SK-N-SH (cell line): ENCODE measurements at regions not wholly inside any gene's neighbourhood (a gene's known extent, or its start where the extent isn't known, plus 50 kb on each side); places are given as distances from the start of the nearest gene placed in this dataset.

ENCODE experiments used
- CTCF ChIA-PET: fragments of 300-600, 350-600 bp; formaldehyde crosslinking; extraction: SDS; loops from one replicate; lab custom pipeline; 2021; lab: Yijun Ruan, JAX
- POLR2A ChIA-PET: fragments of 350-600 bp; sonication (Branson Sonifier 250); formaldehyde crosslinking; extraction: SDS; loops from one replicate; lab custom pipeline; 2020; ENCODE audit warnings: antibody characterized with exemption, inconsistent platforms; lab: Yijun Ruan, JAX
- DNase-seq: peaks from one replicate; pipeline ENCODE4 v3.0.0; 2012
- H2AFZ ChIP-seq: fragments of 200-600 bp; sonication (generic); 2 replicates; pipeline ENCODE4 v1.8.1; 2016; ENCODE audit warnings: antibody characterized with exemption, mild to moderate bottlenecking, low read depth
- H3F3A ChIP-seq: fragments of 200-600 bp; sonication (generic); replicated peaks from 2 replicates; pipeline ENCODE3; 2016; ENCODE audit warnings: antibody characterized with exemption, mild to moderate bottlenecking; ENCODE audit not compliant: insufficient read depth
- H3K27ac ChIP-seq, 2 experiments: fragments of 200-500 bp in 1 of 2; fragments of 200-600 bp in 1 of 2; sonication (Bioruptor generic) in 1 of 2; sonication (generic), shearing (Covaris generic) in 1 of 2; 2 replicates each; pipeline versions ENCODE4 v1.5.1 to v1.6.1; 2014 to 2016; ENCODE audit warnings: low read depth in 2 of 2, inconsistent platforms in 1 of 2, low read length in 1 of 2, mild to moderate bottlenecking in 1 of 2, mixed read lengths in 1 of 2
- H3K27me3 ChIP-seq: fragments of 200-600 bp; sonication (generic), shearing (Covaris generic); 2 replicates; pipeline ENCODE4 v1.6.1; 2016; ENCODE audit warnings: mixed run types; ENCODE audit not compliant: insufficient read depth
- H3K36me3 ChIP-seq, 2 experiments: fragments of 200-500 bp in 1 of 2; fragments of 200-600 bp in 1 of 2; sonication (Bioruptor generic) in 1 of 2; sonication (generic) in 1 of 2; replicated peaks in 1 of 2; 2 replicates each; pipeline versions ENCODE3 to v1.5.1; 2014 to 2016; ENCODE audit warnings: low read length in 1 of 2, mild to moderate bottlenecking in 1 of 2; ENCODE audit not compliant: insufficient read depth in 2 of 2, control insufficient read depth in 1 of 2
- H3K4me1 ChIP-seq, 2 experiments: fragments of 200-500 bp in 1 of 2; fragments of 200-600 bp in 1 of 2; sonication (Bioruptor generic) in 1 of 2; sonication (generic), shearing (Covaris generic) in 1 of 2; 2 replicates each; pipeline versions ENCODE4 v1.5.1 to v1.6.1; 2014 to 2016; ENCODE audit warnings: low read depth in 1 of 2, low read length in 1 of 2, mixed run types in 1 of 2; ENCODE audit not compliant: insufficient read depth in 2 of 2, control insufficient read depth in 1 of 2
- H3K4me2 ChIP-seq: fragments of 200-600 bp; sonication (generic), shearing (Covaris generic); 2 replicates; pipeline ENCODE4 v1.6.1; 2017; ENCODE audit warnings: mixed run types
- H3K4me3 ChIP-seq, 2 experiments: fragments of 200-500 bp in 1 of 2; fragments of 200-600 bp in 1 of 2; sonication (Bioruptor generic) in 1 of 2; sonication (generic), shearing (Covaris generic) in 1 of 2; 2 replicates each; pipeline versions ENCODE4 v1.5.1 to v1.8.1; 2014 to 2016; ENCODE audit warnings: low read depth in 2 of 2, inconsistent platforms in 1 of 2, low read length in 1 of 2, mild to moderate bottlenecking in 1 of 2, mixed read lengths in 1 of 2, moderate library complexity in 1 of 2
- H3K79me2 ChIP-seq: fragments of 200-600 bp; sonication (generic); 2 replicates; pipeline ENCODE4 v1.8.1; 2017; ENCODE audit warnings: mild to moderate bottlenecking; ENCODE audit not compliant: insufficient read depth
- H3K9ac ChIP-seq: fragments of 200-600 bp; sonication (generic); 2 replicates; pipeline ENCODE4 v1.6.1; 2017; ENCODE audit warnings: mixed run types
- H3K9me2 ChIP-seq: fragments of 200-600 bp; sonication (generic); 2 replicates; pipeline ENCODE4 v1.6.1; 2017; ENCODE audit warnings: mixed run types
- H3K9me3 ChIP-seq: fragments of 200-600 bp; sonication (generic); 2 replicates; pipeline ENCODE4 v1.6.1; 2017; ENCODE audit warnings: mixed run types, mild to moderate bottlenecking, moderate library complexity
- H4K20me1 ChIP-seq: fragments of 200-600 bp; sonication (generic); 2 replicates; pipeline ENCODE4 v1.6.1; 2017; ENCODE audit warnings: mild to moderate bottlenecking, mixed run types; ENCODE audit not compliant: insufficient read depth
- CHD2 ChIP-seq: fragments of 150-350 bp; IDR thresholded peaks from 2 replicates; pipeline ENCODE4 v1.6.1; 2018; ENCODE audit warnings: low read length; ENCODE audit not compliant: partially characterized antibody
- MEF2A ChIP-seq: IDR thresholded peaks from 2 replicates; pipeline ENCODE4 v1.4.0; 2012; ENCODE audit warnings: low read depth, borderline replicate concordance
- POLR2AphosphoS5 ChIP-seq: IDR thresholded peaks from 2 replicates; pipeline ENCODE4 v1.6.1; 2012; ENCODE audit warnings: low read depth, low read length
- RCOR1 ChIP-seq: fragments of 150-350 bp; IDR thresholded peaks from 2 replicates; pipeline ENCODE4 v1.6.1; 2017; ENCODE audit warnings: antibody characterized with exemption, low read length
- RXRA ChIP-seq: IDR thresholded peaks from 2 replicates; pipeline ENCODE4 v1.4.0; 2012; ENCODE audit warnings: low read depth, mild to moderate bottlenecking, borderline replicate concordance
- SIN3A ChIP-seq: IDR thresholded peaks from 2 replicates; pipeline ENCODE4 v1.6.1; 2012; ENCODE audit warnings: low read depth, mild to moderate bottlenecking, low read length, moderate library complexity, borderline replicate concordance
- TCF12 ChIP-seq: IDR thresholded peaks from 2 replicates; pipeline ENCODE4 v1.4.0; 2012
- TEAD4 ChIP-seq: IDR thresholded peaks from 2 replicates; pipeline ENCODE4 v1.4.0; 2012; ENCODE audit warnings: mild to moderate bottlenecking, borderline replicate concordance; ENCODE audit not compliant: insufficient read depth
- YY1 ChIP-seq: IDR thresholded peaks from 2 replicates; pipeline ENCODE4 v1.4.0; 2012; ENCODE audit warnings: low read depth, mild to moderate bottlenecking
- WGBS: methylation state at CpG from one replicate; pipeline ENCODE4 v1.1.6; 2017; ENCODE audit warnings: low lambda C conversion rate; 5-methylcytosine and 5-hydroxymethylcytosine counted together
- TF ChIP-seq, protein P1 (sequence below): IDR thresholded peaks from 2 replicates; pipeline ENCODE4 v1.4.0; 2012; ENCODE audit warnings: low read depth, borderline replicate concordance
- TF ChIP-seq, protein P2 (sequence below): fragments of 150-350 bp; IDR thresholded peaks from 2 replicates; pipeline ENCODE4 v1.6.1; 2017; ENCODE audit warnings: antibody characterized with exemption, low read length, low read depth, borderline replicate concordance
- TF ChIP-seq, protein P3 (sequence below): IDR thresholded peaks from 2 replicates; pipeline ENCODE4 v1.4.0; 2012; ENCODE audit warnings: low read depth
- TF ChIP-seq, protein P4 (sequence below): IDR thresholded peaks from 2 replicates; pipeline ENCODE4 v1.4.0; 2012; ENCODE audit warnings: low read depth, borderline replicate concordance
- TF ChIP-seq, protein P5 (sequence below): fragments of 200-600 bp; sonication (generic); IDR thresholded peaks from 2 replicates; pipeline ENCODE4 v1.6.1; 2017; ENCODE audit warnings: antibody characterized with exemption, mild to moderate bottlenecking, moderate library complexity

DNA sequence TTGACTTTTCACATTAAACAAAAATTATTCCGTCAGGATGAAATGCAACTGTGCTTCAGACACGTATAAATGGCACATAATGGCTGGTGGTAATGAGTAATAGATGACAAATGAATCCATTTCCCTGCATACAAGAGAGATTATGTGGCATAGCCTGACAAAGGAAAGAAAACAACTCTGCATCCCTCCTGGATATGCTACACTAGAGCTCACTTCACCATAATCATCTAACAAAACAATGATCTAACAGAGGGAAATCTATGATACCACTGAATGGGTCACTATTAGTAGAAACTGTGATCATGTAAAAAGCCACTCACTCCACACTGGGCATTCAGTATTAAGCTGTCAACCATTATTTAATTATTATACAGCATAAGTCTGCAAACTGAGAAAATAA lies 1498.4 kb downstream of the EFNB2 start:
- POLR2A ChIA-PET = no interaction called here
- H3K27ac ChIP-seq = no peak overlapping the region

More for the DNA sequence above, 1498.4 kb downstream of the EFNB2 start:
- no peaks in the 10 kb centered on the region for H3K27me3 ChIP-seq
- no peak for DNase-seq
- H3K36me3 ChIP-seq = no peaks in the 10 kb centered on the region
- TF ChIP-seq, protein P1, sequence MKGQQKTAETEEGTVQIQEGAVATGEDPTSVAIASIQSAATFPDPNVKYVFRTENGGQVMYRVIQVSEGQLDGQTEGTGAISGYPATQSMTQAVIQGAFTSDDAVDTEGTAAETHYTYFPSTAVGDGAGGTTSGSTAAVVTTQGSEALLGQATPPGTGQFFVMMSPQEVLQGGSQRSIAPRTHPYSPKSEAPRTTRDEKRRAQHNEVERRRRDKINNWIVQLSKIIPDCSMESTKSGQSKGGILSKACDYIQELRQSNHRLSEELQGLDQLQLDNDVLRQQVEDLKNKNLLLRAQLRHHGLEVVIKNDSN = no peak
- TF ChIP-seq, protein P2, sequence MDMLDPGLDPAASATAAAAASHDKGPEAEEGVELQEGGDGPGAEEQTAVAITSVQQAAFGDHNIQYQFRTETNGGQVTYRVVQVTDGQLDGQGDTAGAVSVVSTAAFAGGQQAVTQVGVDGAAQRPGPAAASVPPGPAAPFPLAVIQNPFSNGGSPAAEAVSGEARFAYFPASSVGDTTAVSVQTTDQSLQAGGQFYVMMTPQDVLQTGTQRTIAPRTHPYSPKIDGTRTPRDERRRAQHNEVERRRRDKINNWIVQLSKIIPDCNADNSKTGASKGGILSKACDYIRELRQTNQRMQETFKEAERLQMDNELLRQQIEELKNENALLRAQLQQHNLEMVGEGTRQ = no peak
- TF ChIP-seq POLR2AphosphoS5 (no peak), RXRA (no peak), YY1 (no peak), CHD2 (no peak), TEAD4 (no peak), RCOR1 (no peak), TCF12 (no peak), MEF2A (no peak), SIN3A (no peak)
- TF ChIP-seq, protein P3, sequence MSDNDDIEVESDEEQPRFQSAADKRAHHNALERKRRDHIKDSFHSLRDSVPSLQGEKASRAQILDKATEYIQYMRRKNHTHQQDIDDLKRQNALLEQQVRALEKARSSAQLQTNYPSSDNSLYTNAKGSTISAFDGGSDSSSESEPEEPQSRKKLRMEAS = no peak
- TF ChIP-seq, protein P4, sequence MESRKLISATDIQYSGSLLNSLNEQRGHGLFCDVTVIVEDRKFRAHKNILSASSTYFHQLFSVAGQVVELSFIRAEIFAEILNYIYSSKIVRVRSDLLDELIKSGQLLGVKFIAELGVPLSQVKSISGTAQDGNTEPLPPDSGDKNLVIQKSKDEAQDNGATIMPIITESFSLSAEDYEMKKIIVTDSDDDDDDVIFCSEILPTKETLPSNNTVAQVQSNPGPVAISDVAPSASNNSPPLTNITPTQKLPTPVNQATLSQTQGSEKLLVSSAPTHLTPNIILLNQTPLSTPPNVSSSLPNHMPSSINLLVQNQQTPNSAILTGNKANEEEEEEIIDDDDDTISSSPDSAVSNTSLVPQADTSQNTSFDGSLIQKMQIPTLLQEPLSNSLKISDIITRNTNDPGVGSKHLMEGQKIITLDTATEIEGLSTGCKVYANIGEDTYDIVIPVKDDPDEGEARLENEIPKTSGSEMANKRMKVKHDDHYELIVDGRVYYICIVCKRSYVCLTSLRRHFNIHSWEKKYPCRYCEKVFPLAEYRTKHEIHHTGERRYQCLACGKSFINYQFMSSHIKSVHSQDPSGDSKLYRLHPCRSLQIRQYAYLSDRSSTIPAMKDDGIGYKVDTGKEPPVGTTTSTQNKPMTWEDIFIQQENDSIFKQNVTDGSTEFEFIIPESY = no peak
- TF ChIP-seq, protein P5, sequence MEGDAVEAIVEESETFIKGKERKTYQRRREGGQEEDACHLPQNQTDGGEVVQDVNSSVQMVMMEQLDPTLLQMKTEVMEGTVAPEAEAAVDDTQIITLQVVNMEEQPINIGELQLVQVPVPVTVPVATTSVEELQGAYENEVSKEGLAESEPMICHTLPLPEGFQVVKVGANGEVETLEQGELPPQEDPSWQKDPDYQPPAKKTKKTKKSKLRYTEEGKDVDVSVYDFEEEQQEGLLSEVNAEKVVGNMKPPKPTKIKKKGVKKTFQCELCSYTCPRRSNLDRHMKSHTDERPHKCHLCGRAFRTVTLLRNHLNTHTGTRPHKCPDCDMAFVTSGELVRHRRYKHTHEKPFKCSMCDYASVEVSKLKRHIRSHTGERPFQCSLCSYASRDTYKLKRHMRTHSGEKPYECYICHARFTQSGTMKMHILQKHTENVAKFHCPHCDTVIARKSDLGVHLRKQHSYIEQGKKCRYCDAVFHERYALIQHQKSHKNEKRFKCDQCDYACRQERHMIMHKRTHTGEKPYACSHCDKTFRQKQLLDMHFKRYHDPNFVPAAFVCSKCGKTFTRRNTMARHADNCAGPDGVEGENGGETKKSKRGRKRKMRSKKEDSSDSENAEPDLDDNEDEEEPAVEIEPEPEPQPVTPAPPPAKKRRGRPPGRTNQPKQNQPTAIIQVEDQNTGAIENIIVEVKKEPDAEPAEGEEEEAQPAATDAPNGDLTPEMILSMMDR = no peak
- no peaks in the 10 kb centered on the region for H4K20me1 ChIP-seq
- H3K79me2 ChIP-seq = no peaks in the 10 kb centered on the region
- H3K4me3 ChIP-seq = no peak overlapping the region
- peaks cover 0 to 5% of the 10 kb centered on the region in 2 experiments; a peak in 2 of 4 replicates for H3K4me1 ChIP-seq
- H3K9me3 ChIP-seq = no peaks in the 10 kb centered on the region
- H3K9me2 ChIP-seq = no peaks in the 10 kb centered on the region
- no peak overlapping the region for H3K4me2 ChIP-seq
- CTCF ChIA-PET = no interaction called here
- H2AFZ ChIP-seq = no peak overlapping the region
- WGBS = 57% methylated on average over 2 of the region's 2 CpGs
- no peaks in the 10 kb centered on the region for H3F3A ChIP-seq
- no peak overlapping the region for H3K9ac ChIP-seq
